HG03571 (cell line): ENCODE measurements at regions not wholly inside any gene's neighbourhood (a gene's known extent, or its start where the extent isn't known, plus 50 kb on each side); places are given as distances from the start of the nearest gene placed in this dataset.
"Not testable (repeated sequence)": the region's sequence is repeated elsewhere in the genome, so short reads cannot be mapped to it uniquely, and the experiment has no call there.

Experiments used
- ATAC-seq: cut with Tn5 transposase; IDR thresholded peaks from one replicate; pipeline ENCODE4 v1.9.1; 2021; ENCODE audit not compliant: unreplicated experiment

DNA sequence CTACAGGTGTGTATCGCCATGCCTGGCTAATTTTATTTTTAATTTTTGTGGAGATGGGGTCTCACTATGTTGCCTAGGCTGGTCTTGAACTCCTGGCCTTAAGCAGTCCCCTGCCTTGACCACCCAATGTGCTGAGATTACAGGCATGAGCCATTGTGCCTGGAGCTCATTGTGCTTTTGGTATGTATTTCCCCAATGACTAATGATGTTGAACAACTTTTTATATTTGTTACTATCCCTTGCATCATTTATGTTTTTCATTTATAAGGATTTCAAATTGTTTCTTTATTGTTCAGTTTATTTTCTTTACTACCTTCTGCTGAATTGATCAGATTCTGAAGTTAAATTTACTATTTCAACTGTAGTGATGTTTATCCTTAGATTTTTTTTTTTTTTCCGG lies 199.7 kb downstream of the CEP135 start:
- ATAC-seq, result no peak

DNA sequence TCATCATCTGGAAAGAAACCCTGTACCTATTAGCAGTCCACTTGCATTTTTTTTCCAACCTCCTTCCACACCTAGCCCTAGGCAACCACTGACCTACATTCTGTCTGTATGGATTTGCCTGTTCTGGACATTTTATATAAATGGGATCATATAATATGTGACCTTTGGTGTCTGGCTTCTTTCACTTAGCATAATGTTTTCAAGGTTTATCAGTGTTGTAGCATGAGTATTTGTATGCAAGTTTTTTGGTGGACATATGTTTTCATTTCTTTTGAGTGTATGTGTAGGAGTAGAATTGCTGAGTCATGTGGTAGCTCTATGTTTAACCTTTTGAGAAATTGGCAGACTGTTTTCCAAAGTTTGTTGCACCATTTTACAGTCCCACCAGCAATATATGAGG lies 198.6 kb downstream of the CEP135 start:
- ATAC-seq, result no peak

DNA sequence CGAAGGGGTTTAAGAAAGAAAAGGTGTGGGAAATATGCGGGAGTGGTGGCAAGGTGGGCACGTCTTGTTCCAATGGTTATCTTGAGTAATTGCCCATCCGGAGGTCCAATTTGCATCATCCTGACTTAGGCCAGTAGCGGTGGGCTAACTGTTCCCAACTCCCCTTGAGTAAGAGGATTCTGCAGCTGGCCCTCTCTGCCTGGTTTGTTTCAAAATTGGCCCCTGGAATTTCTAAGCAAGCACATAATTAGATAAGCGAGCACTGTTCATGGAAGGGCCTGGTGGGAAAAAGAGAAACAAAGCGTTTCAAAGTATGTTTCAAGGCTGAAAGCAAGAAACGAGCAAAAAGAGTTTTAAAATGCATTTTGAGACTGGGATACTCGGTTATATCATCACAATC lies 198.2 kb downstream of the CEP135 start:
- ATAC-seq, result no peak

DNA sequence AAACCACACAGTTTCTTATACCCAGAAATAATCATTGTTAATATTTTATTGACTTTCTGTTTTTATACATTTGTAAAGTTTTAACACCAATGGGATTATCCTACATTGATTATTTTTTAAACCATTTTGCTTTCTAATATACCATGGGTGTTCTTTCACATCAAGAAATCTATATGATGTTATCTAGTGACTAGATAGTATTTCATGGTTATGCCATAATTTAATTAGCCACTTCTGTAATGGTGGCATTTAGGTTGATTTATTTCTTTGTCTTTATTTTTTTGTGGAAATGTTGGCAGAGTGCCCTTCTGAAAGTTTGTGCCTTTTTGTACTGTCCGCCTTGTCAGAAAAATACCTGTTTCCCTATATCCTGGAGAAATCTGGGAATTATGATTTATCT lies 193.3 kb downstream of the CEP135 start:
- no peak for ATAC-seq

DNA sequence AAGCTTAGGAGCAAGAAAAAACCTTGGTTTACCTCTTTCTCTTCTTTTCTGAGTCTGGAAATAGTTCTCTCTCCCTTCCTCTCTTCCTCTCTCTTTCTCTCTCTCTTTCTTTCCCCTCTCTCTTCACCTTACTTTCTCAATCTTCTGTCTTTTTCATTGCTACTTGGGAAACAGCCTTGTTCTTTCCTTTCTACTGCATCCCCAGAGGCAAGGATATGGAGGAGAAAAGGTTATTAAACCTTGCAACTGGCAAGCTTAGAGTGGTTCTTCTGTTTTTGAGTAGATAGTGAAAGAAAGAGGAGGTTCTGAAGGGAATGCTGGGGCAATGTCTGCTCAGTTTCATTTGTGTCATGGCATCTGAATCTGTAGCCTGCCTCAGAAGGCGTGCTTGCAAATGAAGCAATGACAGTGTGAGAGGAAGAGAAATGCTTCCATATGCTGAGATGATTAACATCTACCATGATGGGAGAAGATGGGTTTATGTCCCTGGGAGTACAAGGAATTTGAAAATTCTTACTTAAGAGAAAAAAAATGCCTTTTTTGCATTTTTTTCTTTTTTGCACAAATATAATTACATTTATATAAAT lies 190.6 kb downstream of the CEP135 start:
- ATAC-seq, result no peak

DNA sequence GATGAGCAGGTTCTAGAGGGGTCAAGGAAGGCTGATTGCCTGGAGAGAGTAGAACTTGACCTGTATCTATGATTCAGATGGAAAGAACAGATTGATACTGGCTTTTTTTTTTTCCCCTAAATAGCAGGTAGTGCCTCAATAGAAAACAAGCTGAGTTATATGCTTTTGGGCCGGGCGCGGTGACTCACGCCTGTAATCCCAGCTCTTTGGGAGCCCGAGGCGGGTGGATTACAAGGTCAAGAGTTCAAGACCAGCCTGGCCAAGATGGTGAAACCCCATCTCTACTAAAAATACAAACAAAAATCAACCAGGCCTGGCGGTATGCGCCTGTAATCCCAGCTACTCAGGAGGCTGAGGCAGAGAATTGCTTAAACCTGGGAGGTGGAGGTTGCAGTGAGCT lies 186.1 kb downstream of the CEP135 start:
- not testable (repeated sequence) for ATAC-seq

DNA sequence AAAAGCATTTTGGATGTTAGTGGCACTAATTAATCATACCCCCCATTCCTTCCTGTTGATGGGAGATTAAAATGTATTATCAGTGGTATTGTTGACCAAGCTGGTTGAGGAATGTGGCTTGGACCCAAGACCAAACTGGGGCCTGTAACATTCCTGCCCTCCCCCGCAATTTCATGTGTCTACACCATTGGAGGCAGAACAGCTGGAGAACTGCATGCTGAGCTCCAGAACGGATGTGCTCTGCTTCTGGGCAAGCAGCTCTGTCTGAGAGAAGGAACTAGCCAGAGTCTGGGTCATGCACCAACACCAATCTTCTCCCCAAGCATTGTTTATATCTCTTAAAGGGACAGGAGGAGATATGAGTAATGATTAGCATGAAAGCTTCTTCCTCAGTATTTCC lies 185.5 kb downstream of the CEP135 start:
- ATAC-seq, result no peak

DNA sequence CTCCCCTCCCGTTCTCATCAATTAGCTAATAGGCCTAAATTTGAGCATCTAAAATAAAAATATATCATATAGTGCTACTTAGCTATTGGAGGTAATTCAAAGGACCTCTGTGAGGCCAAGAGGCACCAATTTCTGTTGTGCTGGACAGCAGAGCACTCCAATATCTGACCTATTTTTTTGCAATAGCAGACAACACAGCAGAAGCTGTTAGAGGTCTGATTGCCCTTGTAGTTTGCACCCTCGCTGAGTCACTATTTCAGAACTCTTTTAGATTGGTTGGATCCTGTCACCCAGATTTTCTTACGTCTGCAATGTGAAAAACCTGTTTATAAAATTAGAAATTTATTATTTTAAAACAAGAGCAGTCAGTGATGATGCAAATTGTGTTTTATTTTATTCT lies 184.1 kb downstream of the CEP135 start:
- ATAC-seq, result no peak

DNA sequence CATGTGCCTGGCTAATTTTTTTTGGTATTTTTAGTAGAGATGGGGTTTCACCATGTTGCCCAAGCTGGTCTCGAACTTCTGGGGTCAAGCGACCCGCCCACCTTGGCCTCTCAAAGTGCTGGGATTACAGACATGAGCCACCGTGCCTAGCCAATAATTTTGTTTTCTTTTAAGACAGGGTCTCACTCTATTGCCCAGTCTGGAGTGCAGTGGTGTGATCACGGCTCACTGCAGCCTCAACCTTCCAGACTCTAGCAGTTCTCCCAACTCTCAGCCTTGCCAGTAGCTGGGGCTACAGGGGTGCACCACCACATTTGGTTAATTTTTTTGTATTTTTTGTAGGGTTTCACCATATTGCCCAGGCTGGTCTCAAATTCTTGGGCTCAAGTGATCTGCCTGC lies 183.4 kb downstream of the CEP135 start:
- not testable (repeated sequence) for ATAC-seq

DNA sequence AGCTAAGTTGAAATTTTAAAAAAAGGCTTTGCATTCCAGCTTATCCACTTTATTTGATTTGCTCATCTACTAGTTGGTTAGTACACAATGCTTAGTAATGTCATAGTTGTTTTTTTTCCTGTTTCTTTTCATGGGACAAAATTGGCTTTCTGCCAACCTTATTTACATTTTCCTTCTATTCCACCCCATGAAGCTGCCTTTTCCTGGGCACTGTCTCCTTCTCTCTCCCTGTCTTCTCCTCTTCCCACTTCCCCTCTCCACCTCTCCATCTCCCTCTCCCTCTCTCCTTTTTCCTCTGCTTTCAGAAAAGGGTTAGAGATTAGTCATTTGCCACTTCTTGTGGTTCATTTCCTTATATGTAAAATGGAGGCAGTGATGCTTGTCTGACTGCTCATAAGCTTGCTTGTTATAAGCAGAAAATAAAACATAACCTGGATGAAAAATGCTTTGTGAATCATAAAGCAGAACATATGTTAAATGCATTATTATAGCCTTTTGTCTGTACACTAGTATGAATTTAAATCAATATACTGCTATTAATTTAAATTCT lies 181.9 kb downstream of the CEP135 start:
- no peak for ATAC-seq

DNA sequence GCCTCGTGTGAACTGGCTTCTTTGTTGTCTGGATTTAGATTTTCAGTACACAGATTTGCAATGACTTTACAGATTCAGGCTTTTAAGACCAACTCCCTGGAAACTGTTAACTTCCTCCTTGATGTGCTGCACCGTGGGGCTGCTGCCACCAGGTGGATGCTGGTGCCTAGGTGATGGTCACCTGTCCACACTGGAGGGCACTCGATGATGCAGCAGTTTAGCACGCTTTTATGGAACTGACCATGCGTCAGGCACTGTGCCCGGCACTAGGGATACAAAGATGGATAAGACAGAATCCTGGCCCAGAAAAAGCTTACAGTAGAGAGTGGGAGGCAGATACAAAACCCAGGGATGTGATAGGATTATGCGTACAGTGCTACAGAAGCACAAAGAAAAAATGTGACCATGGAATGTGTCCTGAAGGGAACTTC lies 180.7 kb downstream of the CEP135 start:
- ATAC-seq, result no peak

DNA sequence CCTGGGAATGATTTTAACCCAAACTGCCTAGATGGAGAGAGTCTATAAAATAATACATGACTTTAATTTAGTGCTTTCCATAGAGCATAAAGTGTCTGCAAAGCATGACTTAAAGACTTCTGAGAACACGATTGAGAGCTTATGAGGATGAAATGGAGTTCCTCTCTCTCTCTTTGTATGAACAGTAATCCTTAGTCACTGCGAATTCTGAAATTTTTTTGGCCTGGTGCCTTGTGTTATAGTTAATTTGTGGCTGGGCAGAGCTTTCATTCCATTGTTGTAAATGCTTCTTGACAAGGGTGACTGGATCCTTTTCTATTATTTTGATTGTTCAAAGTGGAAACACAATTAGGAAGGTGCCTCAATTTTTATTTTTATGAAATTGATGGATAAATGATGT lies 179.5 kb downstream of the CEP135 start:
- no peak for ATAC-seq

DNA sequence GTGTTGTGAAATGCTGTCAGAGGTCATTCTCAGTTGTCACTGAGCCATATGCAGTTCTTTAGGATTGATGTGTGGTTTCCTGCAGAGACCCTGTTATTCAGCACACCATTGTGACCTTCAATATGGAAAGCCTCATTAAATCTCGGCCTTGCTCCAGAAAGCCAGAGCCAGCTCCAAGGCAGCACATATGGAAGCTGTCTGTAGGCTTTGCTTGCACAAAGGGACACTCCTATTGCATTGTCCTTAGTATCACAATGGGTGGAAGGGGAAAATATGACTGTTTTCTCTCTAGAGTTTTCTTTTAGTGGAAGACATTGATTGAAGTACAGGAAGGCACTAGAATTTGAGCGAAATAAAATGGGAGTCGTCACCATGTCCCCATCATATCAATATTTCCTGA lies 179.0 kb downstream of the CEP135 start:
- ATAC-seq, result no peak

DNA sequence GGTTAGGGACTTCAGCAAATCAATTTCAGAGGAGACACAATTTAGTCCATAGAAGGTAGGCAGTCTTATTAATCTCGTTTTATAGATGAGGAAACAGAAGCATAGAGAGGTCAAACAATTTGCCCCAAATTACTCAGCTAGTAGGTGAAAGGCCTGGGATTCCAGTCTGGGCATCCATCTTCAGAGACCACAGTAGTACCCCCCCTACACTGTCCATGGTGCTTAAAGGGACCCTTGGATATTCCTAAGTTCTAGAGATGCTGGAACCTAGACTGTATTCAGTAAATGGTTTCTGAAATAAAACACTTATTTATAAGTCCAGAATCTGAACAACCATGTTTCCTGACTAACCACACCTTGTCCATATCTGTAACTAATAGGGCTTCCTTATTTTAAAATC lies 174.8 kb downstream of the CEP135 start:
- no peak for ATAC-seq

DNA sequence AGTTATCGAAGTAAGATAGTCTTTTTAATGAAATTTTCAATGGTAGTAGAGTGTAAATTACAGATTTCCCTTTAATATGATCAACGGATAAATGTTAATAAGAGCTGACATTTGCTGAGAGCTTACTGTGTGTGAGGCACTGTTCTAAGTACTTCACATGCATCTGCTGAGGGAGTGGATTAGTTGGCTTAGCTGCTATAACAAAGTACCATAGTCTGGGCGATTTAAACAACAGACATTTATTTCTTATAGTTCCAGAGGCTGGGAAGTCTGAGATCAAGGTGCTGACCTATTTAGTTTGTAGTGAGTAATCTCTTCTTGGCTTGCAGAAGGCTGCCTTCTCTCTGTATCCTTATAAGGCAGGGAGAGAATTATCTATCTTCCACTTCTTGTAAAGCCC lies 174.3 kb downstream of the CEP135 start:
- no peak for ATAC-seq

DNA sequence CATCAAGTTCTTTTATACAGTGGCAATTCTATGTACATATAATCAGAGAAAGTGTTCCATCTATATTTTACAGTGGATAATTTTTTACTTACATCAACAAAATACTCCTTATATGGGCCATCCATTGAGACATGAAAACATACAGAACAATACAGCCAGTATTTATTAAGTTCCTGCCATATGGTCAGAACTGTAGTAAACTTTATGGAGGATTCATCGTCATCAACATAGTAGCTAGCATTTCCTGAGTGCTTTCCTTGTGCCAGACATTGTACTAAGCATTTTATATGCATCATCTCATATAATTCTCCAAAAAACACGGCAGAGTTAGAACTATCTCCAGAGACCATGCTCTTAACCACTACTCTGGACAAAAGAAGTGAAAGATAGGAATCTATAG lies 170.1 kb downstream of the CEP135 start:
- no peak for ATAC-seq

DNA sequence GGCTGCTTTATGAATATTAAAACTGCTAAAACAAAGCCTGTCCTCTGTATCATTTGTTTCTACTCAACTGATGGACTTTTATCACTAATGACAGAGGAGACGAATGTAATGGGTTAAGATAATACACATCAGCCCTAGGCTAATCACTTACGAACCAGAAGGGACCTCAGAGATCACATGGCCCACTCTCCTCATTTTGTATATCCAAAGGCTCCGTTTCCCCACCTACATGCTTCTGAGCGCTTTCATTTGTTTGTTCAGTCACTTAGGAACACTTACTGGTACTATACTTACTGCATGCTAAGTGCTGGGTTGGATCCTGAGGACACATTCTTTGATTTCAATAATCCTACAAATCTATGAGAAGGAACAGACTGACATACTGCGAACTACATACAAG lies 169.3 kb downstream of the CEP135 start:
- no peak for ATAC-seq

DNA sequence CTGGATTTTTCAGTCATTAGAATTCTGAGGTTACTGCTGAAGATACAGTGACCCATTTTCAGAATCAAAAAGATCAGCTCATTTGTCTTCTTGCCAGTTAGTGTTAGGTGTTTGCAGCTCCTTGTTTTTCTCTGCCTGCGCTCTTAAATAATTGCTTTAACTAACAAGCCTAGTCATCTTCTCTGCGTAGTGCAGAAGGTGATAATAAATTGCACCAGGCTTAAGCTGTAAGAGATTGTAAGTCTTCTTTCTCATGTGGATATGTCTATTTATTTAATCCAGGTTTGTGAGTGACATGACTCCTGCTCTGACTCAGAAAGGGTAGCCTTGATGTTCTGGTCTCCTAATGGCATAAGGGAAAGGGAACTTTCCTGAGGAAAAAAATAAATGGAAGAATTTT lies 167.2 kb downstream of the CEP135 start:
- no peak for ATAC-seq

DNA sequence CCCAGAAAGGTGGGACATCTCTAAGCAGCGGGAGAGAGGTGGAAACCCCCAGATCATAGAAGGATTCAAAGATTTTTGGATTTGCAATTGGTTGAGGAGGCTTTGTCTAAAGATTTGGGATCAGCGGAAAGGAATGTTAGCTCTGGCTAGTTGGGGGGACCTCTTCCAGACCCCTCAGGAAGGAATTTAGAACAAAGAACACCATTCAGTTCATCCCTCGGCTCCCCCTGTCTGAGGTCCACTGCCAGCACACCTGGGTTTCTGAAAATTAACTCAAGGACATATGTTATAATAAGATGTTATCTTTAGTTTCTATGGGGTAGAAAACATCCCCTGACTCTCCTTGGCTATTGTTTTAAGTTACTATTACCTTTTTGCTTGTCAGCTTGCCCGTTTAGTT lies 163.6 kb downstream of the CEP135 start:
- no peak for ATAC-seq

DNA sequence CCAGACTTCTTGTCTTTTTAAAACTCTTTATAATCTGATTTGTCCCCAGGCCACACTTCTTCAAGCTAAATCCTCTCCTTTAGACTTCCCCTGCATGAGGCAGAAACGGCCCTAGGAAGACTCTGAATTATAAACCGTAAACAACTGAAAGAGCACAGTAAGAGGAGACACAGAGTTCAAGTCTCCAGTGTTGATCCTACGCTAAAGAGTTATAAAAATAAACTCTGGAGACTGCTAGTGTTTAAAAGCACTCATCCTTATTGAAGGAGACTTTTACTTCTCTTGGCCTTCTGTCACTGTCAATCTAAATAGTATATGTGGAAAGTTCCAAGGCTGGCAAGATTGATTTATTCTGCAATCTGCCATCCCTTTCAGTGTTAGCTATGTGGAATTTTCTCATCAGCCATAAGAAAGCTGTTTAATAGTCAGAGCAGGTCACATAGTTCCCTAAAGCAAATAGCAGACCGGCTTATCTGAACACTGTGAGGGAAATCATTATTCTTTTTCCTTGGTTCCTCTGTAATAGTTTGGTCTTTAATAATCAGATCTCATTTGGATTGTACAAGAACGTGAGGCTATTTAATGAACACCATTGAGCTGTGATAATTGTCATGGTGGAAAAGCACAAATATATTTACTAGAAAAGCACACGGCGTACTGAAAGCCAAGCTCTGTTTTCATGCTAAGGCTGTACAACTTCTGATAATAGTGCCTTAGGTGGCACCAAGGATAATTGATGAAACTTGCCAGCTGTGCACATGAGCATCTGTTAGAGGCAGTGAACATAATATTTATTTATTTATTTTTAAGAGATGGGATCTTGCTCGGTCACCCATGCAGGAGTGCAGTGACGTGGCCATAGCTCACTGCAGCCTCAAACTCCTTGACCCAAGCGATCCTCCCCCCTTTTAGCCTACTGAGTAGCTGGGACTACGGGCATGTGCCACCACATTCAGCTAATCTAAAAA lies 157.7 kb downstream of the CEP135 start:
- no peak for ATAC-seq

DNA sequence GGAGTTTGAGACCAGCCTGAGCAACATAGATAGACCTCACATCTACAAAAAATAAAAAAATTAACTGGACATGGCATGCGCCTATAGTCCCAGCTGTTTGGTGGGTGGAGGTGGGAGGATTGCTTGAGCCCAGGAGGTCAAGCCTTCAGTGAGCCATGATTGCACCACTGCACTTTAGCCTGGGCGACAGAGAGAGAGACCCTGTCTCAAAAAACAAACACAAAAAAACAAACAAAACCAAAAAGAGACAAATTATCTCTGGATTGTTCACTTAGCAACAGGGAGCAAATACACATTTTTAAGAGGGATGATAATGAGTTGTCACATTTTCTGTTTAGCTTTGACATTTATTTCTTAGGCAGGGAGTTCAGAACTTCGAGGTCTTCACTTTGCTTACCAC lies 155.4 kb downstream of the CEP135 start:
- ATAC-seq, result no peak

DNA sequence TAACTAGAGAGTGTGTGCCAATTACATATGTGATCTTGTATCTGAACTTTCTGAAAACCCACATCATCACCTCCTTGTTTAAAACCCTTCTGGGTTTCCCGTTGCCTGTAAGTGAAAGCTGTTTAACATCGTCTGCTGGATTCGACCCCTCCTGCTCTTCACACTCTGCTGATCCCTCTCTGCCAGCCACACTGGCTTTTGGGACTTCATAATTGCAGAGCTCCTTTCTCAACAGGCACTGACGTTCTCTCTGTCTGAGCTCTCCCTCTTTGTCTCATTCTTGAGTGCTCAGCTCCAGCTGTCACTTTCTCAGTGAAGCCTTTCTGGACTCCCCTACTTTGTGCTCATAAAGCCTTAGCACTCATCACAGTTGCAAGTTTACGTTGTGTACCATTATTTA lies 153.9 kb downstream of the CEP135 start:
- no peak for ATAC-seq
